NB4 (cell line): ENCODE measurements at regions not wholly inside any gene's neighbourhood (a gene's known extent, or its start where the extent isn't known, plus 50 kb on each side); places are given as distances from the start of the nearest gene placed in this dataset.

Experiments
- CTCF ChIP-seq: IDR thresholded peaks from one replicate; pipeline ENCODE4 v1.5.1; 2012; ENCODE audit warnings: low read depth, low read length
- MAX ChIP-seq: IDR thresholded peaks from 2 replicates; pipeline ENCODE4 v1.6.1; 2011; ENCODE audit warnings: low read depth, low read length
- MYC ChIP-seq: IDR thresholded peaks from 2 replicates; pipeline ENCODE4 v1.6.1; 2011; ENCODE audit warnings: low read depth, low read length
- POLR2A ChIP-seq: IDR thresholded peaks from 2 replicates; pipeline ENCODE4 v1.6.1; 2011; ENCODE audit warnings: mild to moderate bottlenecking; ENCODE audit not compliant: insufficient read length; ENCODE audit errors: extremely low read depth

DNA sequence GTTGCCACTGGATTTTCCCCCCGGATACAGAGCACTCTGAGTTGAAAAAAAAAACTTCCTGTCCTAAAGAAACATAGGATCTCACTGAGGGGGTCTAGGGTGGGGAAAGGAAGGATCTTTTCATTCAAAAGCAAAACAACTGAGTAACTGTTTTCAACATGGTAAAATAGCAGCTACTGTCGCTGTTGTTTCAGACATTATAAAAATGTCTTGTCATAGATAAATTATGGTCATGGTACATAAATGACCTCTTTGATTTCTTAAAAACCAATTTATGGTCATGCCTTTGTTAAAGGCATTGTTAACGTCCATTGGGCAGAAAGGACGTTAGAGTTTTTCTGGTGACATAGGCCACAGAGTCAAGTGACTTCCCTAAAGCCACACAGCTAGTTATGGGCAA, 180.4 kb upstream of the DTNBP1 start:
- TF ChIP-seq CTCF (no peak), POLR2A (no peak), MYC (no peak), MAX (no peak)
